NCI-H1694 treated with DMSO at 0.1 percent for 48 hours (cell line): ENCODE measurements at regions not wholly inside any gene's neighbourhood (a gene's known extent, or its start where the extent isn't known, plus 50 kb on each side); places are given as distances from the start of the nearest gene placed in this dataset.

Experiments used
- DNase-seq: peaks from one replicate; lab custom pipeline; 2025; lab: John Stamatoyannopoulos, UW

GRCh38 chr4:149296503-149296902, 519.1 kb downstream of the IQCM start:
- DNase-seq = no peak

- no peak for DNase-seq
Measured at GRCh38 chr4:149296084-149296483, 519.6 kb downstream of the IQCM start.

GRCh38 chr4:149294601-149295000, 521.0 kb downstream of the IQCM start:
- no peak for DNase-seq

GRCh38 chr4:149293046-149293649, 522.5 kb downstream of the IQCM start:
- DNase-seq = no peak

GRCh38 chr4:149292425-149293007, 523.1 kb downstream of the IQCM start:
- DNase-seq = peak; percentile 58

GRCh38 chr4:149291463-149291862, 524.2 kb downstream of the IQCM start:
- no peak for DNase-seq

- no peak for DNase-seq
Measured at GRCh38 chr4:149280806-149281205, 534.8 kb downstream of the IQCM start.

- peak; percentile 68 for DNase-seq
Measured at GRCh38 chr4:149279776-149280175, 535.9 kb downstream of the IQCM start.

- DNase-seq = peak; percentile 42
Measured at GRCh38 chr4:149279331-149279730, 536.3 kb downstream of the IQCM start.

- DNase-seq = no peak
Measured at GRCh38 chr4:149277705-149278104, 537.9 kb downstream of the IQCM start.

- no peak for DNase-seq
Measured at GRCh38 chr4:149269835-149270234, 545.8 kb downstream of the IQCM start.

GRCh38 chr4:149266301-149266700, 549.3 kb downstream of the IQCM start:
- DNase-seq = no peak

GRCh38 chr4:149265645-149266044, 550.0 kb downstream of the IQCM start:
- DNase-seq = no peak

- DNase-seq = peak; percentile 54
Measured at GRCh38 chr4:149264093-149264733, 551.4 kb downstream of the IQCM start.

- DNase-seq = no peak
Measured at GRCh38 chr4:149248191-149248764, 567.4 kb downstream of the IQCM start.

- DNase-seq = no peak
Measured at GRCh38 chr4:149247164-149247563, 568.5 kb downstream of the IQCM start.

GRCh38 chr4:149245333-149245732, 570.3 kb downstream of the IQCM start:
- no peak for DNase-seq

GRCh38 chr4:149238097-149238496, 577.5 kb downstream of the IQCM start:
- DNase-seq = no peak

GRCh38 chr4:149234798-149235197, 580.8 kb downstream of the IQCM start:
- DNase-seq = no peak

GRCh38 chr4:149223659-149224058, 592.0 kb downstream of the IQCM start:
- DNase-seq = no peak

- DNase-seq = no peak
Measured at GRCh38 chr4:149218672-149219071, 597.0 kb downstream of the IQCM start.

- DNase-seq = no peak
Measured at GRCh38 chr4:149214301-149214700, 601.3 kb downstream of the IQCM start.

GRCh38 chr4:149211876-149212275, 603.8 kb downstream of the IQCM start:
- DNase-seq = peak; percentile 35
